NCI-H146 treated with DMSO at 0.1 percent for 48 hours (cell line): ENCODE measurements at regions not wholly inside any gene's neighbourhood (a gene's known extent, or its start where the extent isn't known, plus 50 kb on each side); places are given as distances from the start of the nearest gene placed in this dataset.

ENCODE experiments used
- DNase-seq: peaks from one replicate; lab custom pipeline; 2025; ENCODE audit not compliant: unreplicated experiment; lab: John Stamatoyannopoulos, UW

- DNase-seq, result no peak
Observed at GRCh38 chr2:58908501-58909154, 667.5 kb upstream of the FANCL start.

- no peak for DNase-seq
Observed at GRCh38 chr2:58907644-58908043, 666.5 kb upstream of the FANCL start.

- DNase-seq, result peak; percentile 64
Observed at GRCh38 chr2:58906081-58906645, 665.0 kb upstream of the FANCL start.

- DNase-seq, result no peak
Observed at GRCh38 chr2:58904095-58904494, 663.0 kb upstream of the FANCL start.

GRCh38 chr2:58903427-58903826 is 662.3 kb upstream of the FANCL start:
- no peak for DNase-seq

- no peak for DNase-seq
Observed at GRCh38 chr2:58900246-58901027, 659.3 kb upstream of the FANCL start.

- no peak for DNase-seq
Observed at GRCh38 chr2:58899692-58900091, 658.6 kb upstream of the FANCL start.

GRCh38 chr2:58896638-58897037 is 655.5 kb upstream of the FANCL start:
- no peak for DNase-seq

- DNase-seq, result no peak
Observed at GRCh38 chr2:58895857-58896256, 654.7 kb upstream of the FANCL start.

GRCh38 chr2:58893656-58894351 is 652.7 kb upstream of the FANCL start:
- no peak for DNase-seq

GRCh38 chr2:58891828-58892377 is 650.8 kb upstream of the FANCL start:
- DNase-seq, result peak; percentile 88

- DNase-seq, result peak; percentile 63
Observed at GRCh38 chr2:58890865-58891525, 649.9 kb upstream of the FANCL start.

- no peak for DNase-seq
Observed at GRCh38 chr2:58886009-58886408, 644.9 kb upstream of the FANCL start.

GRCh38 chr2:58879834-58880233 is 638.7 kb upstream of the FANCL start:
- no peak for DNase-seq

- DNase-seq, result no peak
Observed at GRCh38 chr2:58878778-58879177, 637.7 kb upstream of the FANCL start.

- no peak for DNase-seq
Observed at GRCh38 chr2:58876126-58876525, 635.0 kb upstream of the FANCL start.

GRCh38 chr2:58875436-58875835 is 634.3 kb upstream of the FANCL start:
- no peak for DNase-seq

GRCh38 chr2:58871469-58872142 is 630.5 kb upstream of the FANCL start:
- DNase-seq, result no peak

- DNase-seq, result no peak
Observed at GRCh38 chr2:58870704-58871103, 629.6 kb upstream of the FANCL start.

- DNase-seq, result no peak
Observed at GRCh38 chr2:58866946-58867345, 625.8 kb upstream of the FANCL start.
